Cardiac fibroblast (primary cell): ENCODE measurements at regions not wholly inside any gene's neighbourhood (a gene's known extent, or its start where the extent isn't known, plus 50 kb on each side); places are given as distances from the start of the nearest gene placed in this dataset.

Experiments
- DNase-seq, 2 donors: peaks; one replicate each; pipeline versions ENCODE4 v3.0.0 to v3.0.0-alpha.2; 2010; ENCODE audit warnings: low read depth in 2 of 2
- H3K4me3 ChIP-seq, 2 donors: replicated peaks in 1 of 2; 1 replicate in 1 of 2; 2 replicates in 1 of 2; pipeline ENCODE4 v1.5.1; 2011; ENCODE audit warnings: low read depth in 2 of 2, low read length in 2 of 2, mild to moderate bottlenecking in 2 of 2, moderate library complexity in 1 of 2
- CTCF ChIP-seq: IDR thresholded peaks from one replicate; pipeline ENCODE4 v1.5.1; 2011; ENCODE audit warnings: low read depth, mild to moderate bottlenecking, low read length, inconsistent platforms

GRCh38 chr5:29040404-29040803 lies 2002.0 kb upstream of the CDH9 start:
- no peak for TF ChIP-seq CTCF
- no peak overlapping the region for H3K4me3 ChIP-seq
- no peak for DNase-seq

- no peak overlapping the region for H3K4me3 ChIP-seq
- DNase-seq = no peak
- no peak for TF ChIP-seq CTCF
Measured at GRCh38 chr5:29039994-29040393, 2001.6 kb upstream of the CDH9 start.

- no peak for DNase-seq
- H3K4me3 ChIP-seq = no peak overlapping the region
- TF ChIP-seq CTCF = no peak
Measured at GRCh38 chr5:29037716-29038115, 1999.3 kb upstream of the CDH9 start.

GRCh38 chr5:29024052-29024451 lies 1985.7 kb upstream of the CDH9 start:
- no peak for DNase-seq
- no peak for TF ChIP-seq CTCF
- H3K4me3 ChIP-seq = no peak overlapping the region

GRCh38 chr5:29023541-29023940 lies 1985.2 kb upstream of the CDH9 start:
- TF ChIP-seq CTCF = no peak
- no peak overlapping the region for H3K4me3 ChIP-seq
- DNase-seq = no peak

- TF ChIP-seq CTCF = no peak
- no peak for DNase-seq
- no peak overlapping the region for H3K4me3 ChIP-seq
Measured at GRCh38 chr5:29017501-29017900, 1979.1 kb upstream of the CDH9 start.

- H3K4me3 ChIP-seq = no peak overlapping the region
- DNase-seq = no peak
- no peak for TF ChIP-seq CTCF
Measured at GRCh38 chr5:29016067-29016466, 1977.7 kb upstream of the CDH9 start.
